ENCODE measurements at regions not wholly inside any gene's neighbourhood (a gene's known extent, or its start where the extent isn't known, plus 50 kb on each side); places are given as distances from the start of the nearest gene placed in this dataset.

- H3K4me3 Mint-ChIP-seq, result no peak overlapping the region
- no peak overlapping the region for H3K18ac ChIP-seq (ENCODE audit: insufficient read length, low read depth, low read length)
These were observed 184.1 kb upstream of the ACVR2A start for GRCh38 chr2:147660680-147661079.

More at GRCh38 chr2:147660680-147661079, 184.1 kb upstream of the ACVR2A start:
- no peak overlapping the region for H3K56ac ChIP-seq (ENCODE audit: insufficient read length, low read depth, low read length)
- no peak overlapping the region for H2BK12ac ChIP-seq (ENCODE audit: insufficient read length, low read depth, low read length)
- H3K23me2 ChIP-seq (ENCODE audit: insufficient read length, low read depth, low read length, poor library complexity, severe bottlenecking), result no peaks in the 10 kb centered on the region
- no peak overlapping the region for H2BK20ac ChIP-seq (ENCODE audit: low read depth, low read length, poor library complexity, severe bottlenecking)
- H2AK5ac ChIP-seq (ENCODE audit: insufficient read length, low read length), result no peak overlapping the region
- H4K5ac ChIP-seq (ENCODE audit: insufficient read length, low read depth, low read length), result no peak overlapping the region
- no peaks in the 10 kb centered on the region for H4K20me1 ChIP-seq (ENCODE audit: control insufficient read depth, insufficient read depth, insufficient read length)
- no peak overlapping the region for H3K4me2 ChIP-seq (ENCODE audit: insufficient read depth, insufficient read length, low read length)
- H2BK15ac ChIP-seq (ENCODE audit: low read depth, low read length), result no peak overlapping the region
- H4K8ac ChIP-seq (replicated peaks; ENCODE audit: insufficient read length, low read depth, low read length), result no peak overlapping the region
- no peaks in the 10 kb centered on the region for H3K4me1 ChIP-seq (ENCODE audit: insufficient read depth, low read length)
- no peak overlapping the region for H4K91ac ChIP-seq (ENCODE audit: insufficient read length, low read depth, low read length)
- no peak overlapping the region for H3K27ac Mint-ChIP-seq
- DNase-seq, result no peak
- no peaks in the 10 kb centered on the region for H3K79me1 ChIP-seq (ENCODE audit: insufficient read depth, low read depth, low read length, poor library complexity, severe bottlenecking)
- H3K9me3 ChIP-seq (ENCODE audit: control insufficient read depth, low read depth, low read length), result no peaks in the 10 kb centered on the region
- no peak overlapping the region for H3T11ph ChIP-seq (ENCODE audit: low read length)
- H3K27me3 Mint-ChIP-seq (ENCODE audit: low read depth), result no peaks in the 10 kb centered on the region
- no peaks in the 10 kb centered on the region for H3K9me3 Mint-ChIP-seq
- H2AFZ ChIP-seq (ENCODE audit: low read length), result no peak overlapping the region
- H3K9ac ChIP-seq (ENCODE audit: extremely low read depth, insufficient read length, low read length), result no peak overlapping the region
- peaks cover 3 to 9% of the 10 kb centered on the region in 2 experiments; a peak in 2 of 4 replicates for H3K4me1 Mint-ChIP-seq
- H2BK5ac ChIP-seq (ENCODE audit: insufficient read length, low read length), result no peak overlapping the region
- TF ChIP-seq CTCF (conservative IDR thresholded peaks at IDR 0.05), result no peak
- H3K36me3 Mint-ChIP-seq (ENCODE audit: insufficient read depth in 1 of 3, low read depth in 3 of 3), result no peaks in the 10 kb centered on the region
- no peak overlapping the region for H3K23ac ChIP-seq (ENCODE audit: insufficient read length, low read depth, low read length)
- H3K27me3 ChIP-seq (ENCODE audit: insufficient read depth, low read length), result no peaks in the 10 kb centered on the region
- H3K14ac ChIP-seq (ENCODE audit: insufficient read depth, low read length), result no peak overlapping the region
- H3K27ac ChIP-seq (ENCODE audit: insufficient read length, low read depth, low read length), result no peak overlapping the region
- H3K4ac ChIP-seq (ENCODE audit: low read depth, low read length), result no peak overlapping the region
- H3K79me2 ChIP-seq (ENCODE audit: insufficient read depth, low read length), result no peaks in the 10 kb centered on the region
- H2BK120ac ChIP-seq (ENCODE audit: low read depth, low read length, poor library complexity, severe bottlenecking), result no peak overlapping the region
- WGBS (ENCODE audit: extremely low coverage, insufficient read length, low lambda C conversion rate), result no CpG with 5 or more reads among the region's 2 CpGs
